ENCODE measurements at regions not wholly inside any gene's neighbourhood (a gene's known extent, or its start where the extent isn't known, plus 50 kb on each side); places are given as distances from the start of the nearest gene placed in this dataset.

GRCh38 chr2:128841803-128842202, 523.1 kb upstream of the HS6ST1 start:
- no peaks in the 10 kb centered on the region for H3K4me1 ChIP-seq (ENCODE audit: control insufficient read depth, low read length)
- H3K4me2 ChIP-seq (ENCODE audit: low read length) = no peak overlapping the region
- TF ChIP-seq EZH2phosphoT487 (IDR thresholded peaks at IDR 0.05; ENCODE audit: borderline replicate concordance, low read length) = no peak
- no peaks in the 10 kb centered on the region for H3K79me2 ChIP-seq (ENCODE audit: control insufficient read depth, low read length)
- H3K4me3 ChIP-seq (ENCODE audit: low read length) = no peak overlapping the region
- H4K20me1 ChIP-seq (ENCODE audit: control insufficient read depth, insufficient read depth, low read depth, low read length) = no peaks in the 10 kb centered on the region
- no peaks in the 10 kb centered on the region for H3F3A ChIP-seq (ENCODE audit: control insufficient read depth, insufficient read depth)
- no peaks in the 10 kb centered on the region for H3K27me3 ChIP-seq (ENCODE audit: control insufficient read depth, low read length)
- H3K9me2 ChIP-seq (replicated peaks; ENCODE audit: control insufficient read depth, low read length) = no peaks in the 10 kb centered on the region
- no peaks in the 10 kb centered on the region for H3K9me3 ChIP-seq (ENCODE audit: control insufficient read depth, insufficient read depth, low read length)
- no peaks in the 10 kb centered on the region for H3K36me3 ChIP-seq (ENCODE audit: control insufficient read depth, low read length)
- H3K27ac ChIP-seq (ENCODE audit: low read depth, low read length) = no peak overlapping the region

DNA sequence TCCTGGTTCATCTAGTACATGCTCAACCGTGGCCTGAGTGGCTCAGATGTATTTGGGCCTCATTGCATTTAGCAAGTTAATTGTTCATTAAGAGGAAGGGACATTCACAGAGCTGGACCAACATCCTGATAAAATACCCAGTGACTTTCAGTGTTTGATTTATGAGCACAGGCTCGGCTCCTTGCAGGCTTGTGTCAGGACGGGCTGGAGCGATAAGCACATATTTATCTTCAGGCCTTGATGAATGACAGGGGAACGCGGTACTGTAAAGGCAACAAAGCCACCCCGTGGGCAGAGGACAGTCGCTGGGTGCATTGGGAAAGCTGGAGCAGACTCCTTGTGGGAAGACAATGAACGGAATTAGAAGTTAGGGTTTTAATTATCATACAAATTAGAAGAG, 548.6 kb upstream of the HS6ST1 start:
- no peaks in the 10 kb centered on the region for H4K20me1 ChIP-seq (ENCODE audit: control insufficient read depth, insufficient read depth, low read depth, low read length)
- no peak for TF ChIP-seq CTCF (IDR thresholded peaks at IDR 0.05; ENCODE audit: low read depth, low read length, poor library complexity, severe bottlenecking)
- H3K4me2 ChIP-seq (ENCODE audit: low read length) = no peak overlapping the region
- H3K27ac ChIP-seq (ENCODE audit: low read depth, low read length) = no peak overlapping the region
- H3K79me2 ChIP-seq (ENCODE audit: control insufficient read depth, low read length) = no peaks in the 10 kb centered on the region
- H3F3A ChIP-seq (ENCODE audit: control insufficient read depth, insufficient read depth) = no peaks in the 10 kb centered on the region
- H3K36me3 ChIP-seq (ENCODE audit: control insufficient read depth, low read length) = no peaks in the 10 kb centered on the region
- no peak overlapping the region for H3K4me3 ChIP-seq (ENCODE audit: low read length)
- no peaks in the 10 kb centered on the region for H3K27me3 ChIP-seq (ENCODE audit: control insufficient read depth, low read length)
- no peaks in the 10 kb centered on the region for H3K9me3 ChIP-seq (ENCODE audit: control insufficient read depth, insufficient read depth, low read length)
- H3K4me1 ChIP-seq (ENCODE audit: control insufficient read depth, low read length) = no peaks in the 10 kb centered on the region
- no peaks in the 10 kb centered on the region; the same call in 1 of the 2 replicates for H3K9me2 ChIP-seq (replicated peaks; ENCODE audit: control insufficient read depth, low read length)

DNA sequence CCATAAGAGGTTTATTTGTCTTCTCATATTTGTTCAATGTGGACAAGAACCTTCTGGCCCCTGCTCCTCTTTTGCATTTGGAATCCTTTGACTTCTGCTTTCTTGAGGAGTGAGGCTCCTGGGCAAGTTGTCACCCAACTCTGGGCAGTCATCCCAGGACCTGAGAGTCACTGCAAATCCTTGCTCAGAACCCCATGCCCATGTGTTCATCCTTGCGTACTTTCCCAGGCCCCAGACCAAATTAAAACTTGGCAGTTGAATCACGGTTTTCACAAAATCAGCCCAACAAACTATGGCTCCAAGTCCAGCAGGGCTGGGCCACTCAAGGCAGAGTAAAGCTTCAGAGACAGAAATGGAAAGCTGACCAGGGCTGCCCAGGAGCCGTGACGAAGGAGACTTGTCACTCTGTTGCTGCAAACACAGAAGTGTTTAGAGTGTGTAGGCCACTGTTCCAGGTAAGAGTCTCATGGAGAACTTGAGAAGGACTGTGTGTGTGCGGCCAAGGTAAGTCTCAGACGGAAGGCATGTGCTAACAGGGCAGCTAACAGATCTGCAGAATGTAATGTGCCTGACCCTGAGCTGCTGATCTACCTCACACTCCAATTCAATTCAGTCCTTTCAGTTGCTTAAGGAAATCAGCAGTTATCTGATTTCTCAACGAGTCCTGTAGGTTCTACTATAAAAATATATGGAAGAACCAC, 549.4 kb upstream of the HS6ST1 start:
- TF ChIP-seq EZH2phosphoT487 (IDR thresholded peaks at IDR 0.05; ENCODE audit: borderline replicate concordance, low read length) (no peak), CTCF (IDR thresholded peaks at IDR 0.05; ENCODE audit: low read depth, low read length, poor library complexity, severe bottlenecking) (no peak)
- Histone ChIP-seq H3K36me3 (ENCODE audit: control insufficient read depth, low read length) (no peaks in the 10 kb centered on the region), H3K27ac (ENCODE audit: low read depth, low read length) (no peak overlapping the region)

DNA sequence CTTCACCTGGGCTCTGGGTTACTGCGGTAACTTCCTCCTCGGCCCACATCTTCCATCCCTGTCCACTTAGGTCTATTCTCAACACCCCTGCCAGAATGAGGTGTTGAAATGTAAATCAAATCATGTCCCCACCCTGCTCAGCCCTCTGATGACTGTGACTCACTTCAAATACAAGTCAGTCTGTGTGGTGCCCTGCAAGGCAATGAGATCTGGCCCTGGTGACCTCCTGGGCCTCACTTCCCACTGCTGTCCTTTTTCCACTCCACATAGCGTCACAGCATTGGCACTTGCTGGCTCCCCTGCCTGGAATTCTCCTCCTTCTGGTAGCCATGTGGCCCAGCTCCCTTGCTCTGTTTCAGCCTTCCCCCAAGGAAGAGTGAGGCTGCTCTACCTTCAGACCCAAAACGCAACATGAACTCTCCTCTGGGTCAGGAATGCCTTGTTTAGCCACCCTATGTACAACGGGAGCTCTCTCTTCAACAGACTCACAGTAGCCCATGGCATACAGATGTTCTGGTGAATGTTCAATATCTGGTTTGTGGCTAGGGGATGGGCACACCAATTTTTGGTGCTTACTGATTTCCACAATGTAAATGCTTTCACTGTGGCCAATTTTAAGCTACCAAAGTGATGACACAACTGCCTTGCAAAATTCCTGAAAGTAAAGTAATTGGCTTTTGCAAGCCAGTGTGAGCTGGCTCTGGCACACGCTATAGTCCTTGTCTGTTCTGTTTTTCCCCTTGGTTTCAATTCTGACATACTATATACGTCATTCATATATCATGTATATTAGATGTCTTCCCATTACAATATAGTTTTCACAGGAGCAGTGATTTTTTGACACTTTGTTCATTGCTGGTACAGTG, 550.3 kb upstream of the HS6ST1 start:
- no peak overlapping the region for H3K4me2 ChIP-seq (ENCODE audit: low read length)
- no peaks in the 10 kb centered on the region for H3F3A ChIP-seq (ENCODE audit: control insufficient read depth, insufficient read depth)
- H3K4me3 ChIP-seq (ENCODE audit: low read length) = no peak overlapping the region
- no peaks in the 10 kb centered on the region for H3K9me3 ChIP-seq (ENCODE audit: control insufficient read depth, insufficient read depth, low read length)
- H3K9me2 ChIP-seq (replicated peaks; ENCODE audit: control insufficient read depth, low read length) = no peaks in the 10 kb centered on the region; the same call in 1 of the 2 replicates
- H3K27me3 ChIP-seq (ENCODE audit: control insufficient read depth, low read length) = no peaks in the 10 kb centered on the region
- no peak overlapping the region for H3K27ac ChIP-seq (ENCODE audit: low read depth, low read length)
- no peaks in the 10 kb centered on the region for H3K4me1 ChIP-seq (ENCODE audit: control insufficient read depth, low read length)
- no peak for TF ChIP-seq EZH2phosphoT487 (IDR thresholded peaks at IDR 0.05; ENCODE audit: borderline replicate concordance, low read length)
- no peak for TF ChIP-seq CTCF (IDR thresholded peaks at IDR 0.05; ENCODE audit: low read depth, low read length, poor library complexity, severe bottlenecking)
- H3K36me3 ChIP-seq (ENCODE audit: control insufficient read depth, low read length) = no peaks in the 10 kb centered on the region
- no peaks in the 10 kb centered on the region for H3K79me2 ChIP-seq (ENCODE audit: control insufficient read depth, low read length)
- H4K20me1 ChIP-seq (ENCODE audit: control insufficient read depth, insufficient read depth, low read depth, low read length) = no peaks in the 10 kb centered on the region

More for the DNA sequence above, 549.4 kb upstream of the HS6ST1 start:
- no peaks in the 10 kb centered on the region for H3K9me3 ChIP-seq (ENCODE audit: control insufficient read depth, insufficient read depth, low read length)
- no peaks in the 10 kb centered on the region for H3K4me1 ChIP-seq (ENCODE audit: control insufficient read depth, low read length)
- no peak overlapping the region for H3K4me2 ChIP-seq (ENCODE audit: low read length)
- no peaks in the 10 kb centered on the region for H4K20me1 ChIP-seq (ENCODE audit: control insufficient read depth, insufficient read depth, low read depth, low read length)
- H3K4me3 ChIP-seq (ENCODE audit: low read length) = no peak overlapping the region
- H3K79me2 ChIP-seq (ENCODE audit: control insufficient read depth, low read length) = no peaks in the 10 kb centered on the region
- no peaks in the 10 kb centered on the region for H3K27me3 ChIP-seq (ENCODE audit: control insufficient read depth, low read length)
- no peaks in the 10 kb centered on the region for H3F3A ChIP-seq (ENCODE audit: control insufficient read depth, insufficient read depth)
- H3K9me2 ChIP-seq (replicated peaks; ENCODE audit: control insufficient read depth, low read length) = no peaks in the 10 kb centered on the region; the same call in 1 of the 2 replicates

Measured in DOHH2 (cell line).